PC-9 (cell line): ENCODE measurements at regions not wholly inside any gene's neighbourhood (a gene's known extent, or its start where the extent isn't known, plus 50 kb on each side); places are given as distances from the start of the nearest gene placed in this dataset.

Experiments
- EZH2 ChIP-seq: fragments of 200-600 bp; sonication (generic); IDR thresholded peaks from 2 replicates; pipeline ENCODE4 v1.8.0; 2017; ENCODE audit warnings: antibody characterized with exemption, low read depth
- TF ChIP-seq, protein P1 (sequence below): fragments of 200-600 bp; sonication (generic); conservative IDR thresholded peaks from 2 replicates; pipeline ENCODE4 v1.6.1; 2017; ENCODE audit warnings: mixed run types, antibody characterized with exemption, mild to moderate bottlenecking, moderate library complexity

DNA sequence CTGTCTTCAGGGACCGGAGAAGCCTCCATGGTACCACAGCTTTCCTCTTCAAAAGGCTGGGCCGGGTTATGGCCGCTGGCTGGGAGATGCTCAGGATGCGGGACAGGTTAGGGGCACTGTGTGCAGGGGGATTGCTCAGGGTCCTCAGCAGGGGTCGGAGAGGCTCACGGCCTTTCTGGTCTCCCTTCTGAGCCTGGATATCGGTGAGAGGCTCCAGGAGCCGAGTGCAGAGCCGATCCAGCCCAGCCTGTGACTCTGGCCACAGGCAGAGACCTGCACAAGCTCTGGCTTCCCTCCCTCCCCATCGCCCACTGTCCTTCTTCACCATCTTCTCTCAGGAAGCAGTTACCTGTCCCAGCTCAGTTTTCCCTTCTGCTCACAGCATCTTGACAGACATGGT lies 306.0 kb downstream of the ZNF536 start:
- TF ChIP-seq, protein P1, sequence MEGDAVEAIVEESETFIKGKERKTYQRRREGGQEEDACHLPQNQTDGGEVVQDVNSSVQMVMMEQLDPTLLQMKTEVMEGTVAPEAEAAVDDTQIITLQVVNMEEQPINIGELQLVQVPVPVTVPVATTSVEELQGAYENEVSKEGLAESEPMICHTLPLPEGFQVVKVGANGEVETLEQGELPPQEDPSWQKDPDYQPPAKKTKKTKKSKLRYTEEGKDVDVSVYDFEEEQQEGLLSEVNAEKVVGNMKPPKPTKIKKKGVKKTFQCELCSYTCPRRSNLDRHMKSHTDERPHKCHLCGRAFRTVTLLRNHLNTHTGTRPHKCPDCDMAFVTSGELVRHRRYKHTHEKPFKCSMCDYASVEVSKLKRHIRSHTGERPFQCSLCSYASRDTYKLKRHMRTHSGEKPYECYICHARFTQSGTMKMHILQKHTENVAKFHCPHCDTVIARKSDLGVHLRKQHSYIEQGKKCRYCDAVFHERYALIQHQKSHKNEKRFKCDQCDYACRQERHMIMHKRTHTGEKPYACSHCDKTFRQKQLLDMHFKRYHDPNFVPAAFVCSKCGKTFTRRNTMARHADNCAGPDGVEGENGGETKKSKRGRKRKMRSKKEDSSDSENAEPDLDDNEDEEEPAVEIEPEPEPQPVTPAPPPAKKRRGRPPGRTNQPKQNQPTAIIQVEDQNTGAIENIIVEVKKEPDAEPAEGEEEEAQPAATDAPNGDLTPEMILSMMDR: no peak
- TF ChIP-seq EZH2: no peak
